PFSK-1 (cell line): ENCODE measurements at regions not wholly inside any gene's neighbourhood (a gene's known extent, or its start where the extent isn't known, plus 50 kb on each side); places are given as distances from the start of the nearest gene placed in this dataset.

Source experiments
- POLR2AphosphoS5 ChIP-seq: IDR thresholded peaks from 2 replicates; pipeline ENCODE4 v1.6.1; 2012; ENCODE audit warnings: low read depth, mild to moderate bottlenecking, control low read depth, low read length, moderate library complexity
- TAF1 ChIP-seq: IDR thresholded peaks from 2 replicates; pipeline ENCODE4 v1.6.1; 2012; ENCODE audit warnings: low read length, control low read depth, borderline replicate concordance; ENCODE audit not compliant: insufficient read depth

GRCh38 chr1:98286656-98287055, 365.8 kb upstream of the DPYD start:
- TF ChIP-seq TAF1 = no peak
- no peak for TF ChIP-seq POLR2AphosphoS5
